Stimulated activated CD4-positive, alpha-beta T cell treated with anti-CD3 and anti-CD28 coated beads, Interleukin-2, amount 100 ng/mL, for 24 hours (primary cell): ENCODE measurements at regions not wholly inside any gene's neighbourhood (a gene's known extent, or its start where the extent isn't known, plus 50 kb on each side); places are given as distances from the start of the nearest gene placed in this dataset.
"Not testable (repeated sequence)": the region's sequence is repeated elsewhere in the genome, so short reads cannot be mapped to it uniquely, and the experiment has no call there.

Source experiments
- DNase-seq, 2 donors: peaks; one replicate each; pipeline ENCODE4 v3.0.0-alpha.2; 2020

- no peak for DNase-seq
Observed at GRCh38 chr15:66968806-66969596, 96.4 kb upstream of the SMAD3 start.

GRCh38 chr15:66974131-66974530 lies 91.3 kb upstream of the SMAD3 start:
- DNase-seq, result not testable (repeated sequence)

GRCh38 chr15:66976106-66976640 lies 89.2 kb upstream of the SMAD3 start:
- not testable (repeated sequence) for DNase-seq

- not testable (repeated sequence) for DNase-seq
Observed at GRCh38 chr15:66980326-66980725, 85.1 kb upstream of the SMAD3 start.

GRCh38 chr15:66981771-66982170 lies 83.6 kb upstream of the SMAD3 start:
- DNase-seq, result no peak

- DNase-seq, result no peak
Observed at GRCh38 chr15:66982250-66982649, 83.2 kb upstream of the SMAD3 start.

- no peak for DNase-seq
Observed at GRCh38 chr15:66982816-66983215, 82.6 kb upstream of the SMAD3 start.

- DNase-seq, result no peak
Observed at GRCh38 chr15:66985653-66986052, 79.7 kb upstream of the SMAD3 start.

- no peak for DNase-seq
Observed at GRCh38 chr15:66986951-66987350, 78.5 kb upstream of the SMAD3 start.

GRCh38 chr15:66993090-66993489 lies 72.3 kb upstream of the SMAD3 start:
- DNase-seq, result no peak

- no peak for DNase-seq
Observed at GRCh38 chr15:66993874-66994696, 71.3 kb upstream of the SMAD3 start.

GRCh38 chr15:66994927-66995656 lies 70.3 kb upstream of the SMAD3 start:
- no peak for DNase-seq

- DNase-seq, result no peak
Observed at GRCh38 chr15:66996094-66996493, 69.3 kb upstream of the SMAD3 start.

- no peak for DNase-seq
Observed at GRCh38 chr15:66997212-66997611, 68.2 kb upstream of the SMAD3 start.

- not testable (repeated sequence) for DNase-seq
Observed at GRCh38 chr15:66998234-66998633, 67.2 kb upstream of the SMAD3 start.

- DNase-seq, result no peak
Observed at GRCh38 chr15:66999046-66999968, 66.1 kb upstream of the SMAD3 start.

- DNase-seq, result no peak
Observed at GRCh38 chr15:67000896-67001295, 64.5 kb upstream of the SMAD3 start.

GRCh38 chr15:67002368-67002767 lies 63.0 kb upstream of the SMAD3 start:
- DNase-seq, result no peak

- no peak for DNase-seq
Observed at GRCh38 chr15:67003586-67003985, 61.8 kb upstream of the SMAD3 start.

- DNase-seq, result no peak
Observed at GRCh38 chr15:67004142-67004541, 61.3 kb upstream of the SMAD3 start.

GRCh38 chr15:67005294-67005996 lies 60.0 kb upstream of the SMAD3 start:
- no peak for DNase-seq
